ENCODE measurements at regions not wholly inside any gene's neighbourhood (a gene's known extent, or its start where the extent isn't known, plus 50 kb on each side); places are given as distances from the start of the nearest gene placed in this dataset.

- no peak for TF ChIP-seq CTCF (IDR thresholded peaks at IDR 0.05; ENCODE audit: borderline replicate concordance, extremely low read depth, low read length, poor library complexity, severe bottlenecking)
- no peak for TF ChIP-seq EZH2 (IDR thresholded peaks at IDR 0.05; ENCODE audit: borderline replicate concordance, low read depth, low read length, severe bottlenecking)
Measured at GRCh38 chr6:19554356-19555225, 282.6 kb upstream of the ID4 start.
